ENCODE measurements at regions not wholly inside any gene's neighbourhood (a gene's known extent, or its start where the extent isn't known, plus 50 kb on each side); places are given as distances from the start of the nearest gene placed in this dataset.

DNA sequence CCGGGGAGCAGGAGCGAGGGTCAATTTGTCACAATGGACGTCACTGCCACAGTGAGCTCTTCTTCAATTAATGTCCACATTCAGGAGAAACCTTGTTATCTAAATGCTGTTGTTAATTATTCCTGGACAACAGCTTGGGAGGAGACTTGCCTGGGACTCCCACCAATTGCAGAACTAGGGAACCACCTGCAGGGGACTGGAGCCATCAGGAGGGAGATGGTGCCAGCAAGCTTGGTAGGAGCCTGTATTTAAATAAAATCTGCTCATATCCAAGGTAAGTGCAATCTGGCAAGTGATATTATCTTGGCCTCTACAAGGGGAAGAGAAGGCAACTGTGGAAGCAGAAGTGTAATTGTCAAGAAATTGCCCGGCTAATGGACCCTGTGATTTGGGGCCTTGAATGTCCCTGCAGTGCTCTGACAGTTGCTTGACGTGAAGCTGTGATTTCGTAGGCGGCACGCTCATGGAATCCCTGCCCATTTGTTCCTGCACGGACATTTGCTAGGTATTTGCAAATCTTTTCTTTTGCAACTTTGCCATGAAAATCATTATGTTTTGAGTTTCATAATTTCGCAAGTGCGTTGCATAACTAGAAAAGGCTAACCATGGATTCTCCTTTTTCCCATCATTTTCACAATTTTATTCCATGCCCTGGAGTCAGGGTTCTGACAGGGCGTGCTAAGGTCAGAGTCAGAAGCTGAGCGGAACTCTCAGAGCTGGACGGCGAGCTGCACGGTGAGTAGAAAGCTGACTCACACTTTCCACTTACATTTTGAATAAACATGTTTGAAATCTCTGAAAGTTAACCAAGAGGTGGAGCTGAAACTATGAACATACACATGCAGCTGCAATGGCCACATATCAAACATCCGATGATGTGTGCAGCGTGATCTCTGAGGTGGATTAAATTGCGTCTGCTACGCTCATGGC is 84.9 kb upstream of the TCERG1L start:
- CTCF ChIA-PET, result interaction anchor here (0.6 kb wide), 1 partner anchor 1122 kb away, joined by 3 read pairs; no protein-coding TSS in a partner anchor
- DNase-seq (ENCODE audit: low spot score), result no peak
- POLR2A ChIA-PET (ENCODE audit: low non-redundant PET), result no interaction called here
- no peak overlapping the region for H3K27ac ChIP-seq
- no peak for TF ChIP-seq CTCF (conservative IDR thresholded peaks at IDR 0.05; ENCODE audit: low read depth)

- TF ChIP-seq CTCF (conservative IDR thresholded peaks at IDR 0.05; ENCODE audit: low read depth), result no peak
- H3K27ac ChIP-seq, result no peak overlapping the region
- DNase-seq (ENCODE audit: low spot score), result no peak
- POLR2A ChIA-PET (ENCODE audit: low non-redundant PET), result no interaction called here
- CTCF ChIA-PET, result no interaction called here
These were observed 86.6 kb upstream of the TCERG1L start for GRCh38 chr10:131398166-131398565.

- no peak overlapping the region for H3K27ac ChIP-seq
- DNase-seq (ENCODE audit: low spot score), result no peak
- CTCF ChIA-PET, result no interaction called here
- TF ChIP-seq CTCF (conservative IDR thresholded peaks at IDR 0.05; ENCODE audit: low read depth), result no peak
- POLR2A ChIA-PET (ENCODE audit: low non-redundant PET), result no interaction called here
These were observed 88.5 kb upstream of the TCERG1L start for GRCh38 chr10:131399981-131400380.

- ChIA-PET POLR2A (ENCODE audit: low non-redundant PET) (no interaction called here), CTCF (no interaction called here)
- H3K27ac ChIP-seq, result no peak overlapping the region
- DNase-seq (ENCODE audit: low spot score), result no peak
- TF ChIP-seq CTCF (conservative IDR thresholded peaks at IDR 0.05; ENCODE audit: low read depth), result no peak
These were observed 89.0 kb upstream of the TCERG1L start for GRCh38 chr10:131400513-131400912.

GRCh38 chr10:131402771-131403650 is 91.5 kb upstream of the TCERG1L start:
- no peak for TF ChIP-seq CTCF (conservative IDR thresholded peaks at IDR 0.05; ENCODE audit: low read depth)
- POLR2A ChIA-PET (ENCODE audit: low non-redundant PET), result no interaction called here
- DNase-seq (ENCODE audit: low spot score), result no peak
- H3K27ac ChIP-seq, result no peak overlapping the region
- CTCF ChIA-PET, result no interaction called here

- POLR2A ChIA-PET (ENCODE audit: low non-redundant PET), result no interaction called here
- TF ChIP-seq CTCF (conservative IDR thresholded peaks at IDR 0.05; ENCODE audit: low read depth), result no peak
- H3K27ac ChIP-seq, result no peak overlapping the region
- CTCF ChIA-PET, result interaction anchor here (0.7 kb wide), 1 partner anchor 165 kb away, joined by 3 read pairs; no protein-coding TSS in a partner anchor
- no peak for DNase-seq (ENCODE audit: low spot score)
These were observed 92.4 kb upstream of the TCERG1L start for GRCh38 chr10:131403936-131404335.
